NCI-H2081 (cell line): ENCODE measurements at regions not wholly inside any gene's neighbourhood (a gene's known extent, or its start where the extent isn't known, plus 50 kb on each side); places are given as distances from the start of the nearest gene placed in this dataset.
"Not testable (repeated sequence)": the region's sequence is repeated elsewhere in the genome, so short reads cannot be mapped to it uniquely, and the experiment has no call there.

Source experiments
- DNase-seq, 2 experiments: peaks; one replicate each; lab custom pipeline; 2025; lab: John Stamatoyannopoulos, UW

GRCh38 chr1:215287362-215287761 is 204.8 kb downstream of the KCNK2 start:
- DNase-seq, result peak in 1 of 2 experiments; percentile 7

- no peak for DNase-seq
These were observed 207.5 kb downstream of the KCNK2 start for GRCh38 chr1:215290018-215290417.

DNA sequence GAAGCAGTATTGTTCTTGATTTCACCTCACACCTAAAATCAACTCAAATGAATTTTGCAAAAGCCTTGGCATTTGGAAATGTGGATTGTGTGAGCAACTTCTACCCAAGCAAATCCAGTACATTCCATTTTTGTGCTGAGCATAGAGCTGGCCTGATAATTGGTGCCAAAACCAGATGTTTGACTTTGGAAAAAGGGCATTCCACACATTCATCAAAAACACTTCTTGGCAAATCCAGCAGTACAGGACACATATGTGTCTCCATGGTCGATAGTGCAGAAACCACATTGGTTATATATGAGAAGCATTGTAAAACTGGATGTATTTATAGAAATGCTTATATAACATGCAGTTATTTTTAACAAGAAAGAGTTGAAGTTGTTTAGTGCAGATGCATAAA is 210.4 kb downstream of the KCNK2 start:
- DNase-seq, result no peak

DNA sequence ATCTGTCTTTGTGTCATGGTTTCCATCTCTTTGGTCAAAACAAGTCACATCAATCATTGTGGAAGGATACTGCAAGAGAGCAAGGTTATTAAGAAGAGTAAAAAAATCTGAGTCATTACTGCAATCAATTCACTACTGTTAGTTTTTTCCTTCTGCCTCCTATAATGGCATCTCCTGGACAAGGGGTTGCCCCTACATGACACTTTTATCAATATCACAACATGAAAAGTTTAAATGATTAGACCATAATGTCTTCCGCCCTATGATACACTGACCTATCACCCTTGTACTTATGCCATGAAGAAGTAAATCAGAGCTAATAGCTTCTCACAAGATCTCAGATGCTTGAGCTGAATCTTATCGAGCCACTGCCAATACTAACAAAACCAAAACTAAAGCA is 223.9 kb downstream of the KCNK2 start:
- no peak for DNase-seq

- DNase-seq, result no peak
These were observed 239.3 kb downstream of the KCNK2 start for GRCh38 chr1:215321802-215322201.

DNA sequence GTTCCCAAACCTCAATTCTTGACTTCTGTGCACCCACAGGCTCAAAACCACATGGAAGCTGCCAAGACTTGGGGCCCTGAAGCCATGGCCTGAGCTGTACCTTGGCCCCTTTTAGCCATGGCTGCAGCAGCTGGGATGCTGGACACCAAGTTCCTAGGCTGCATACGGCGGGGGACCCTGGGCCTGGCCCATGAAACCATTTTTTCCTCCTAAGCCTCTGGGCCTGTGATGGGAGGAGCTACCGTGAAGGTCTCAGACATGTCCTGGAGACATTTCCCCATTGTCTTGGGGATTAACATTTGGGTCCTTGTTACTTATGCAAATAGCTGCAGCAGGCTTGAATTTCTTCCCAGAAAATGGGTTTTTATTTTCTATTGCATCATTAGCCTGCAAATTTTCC is 241.5 kb downstream of the KCNK2 start:
- DNase-seq, result not testable (repeated sequence)

DNA sequence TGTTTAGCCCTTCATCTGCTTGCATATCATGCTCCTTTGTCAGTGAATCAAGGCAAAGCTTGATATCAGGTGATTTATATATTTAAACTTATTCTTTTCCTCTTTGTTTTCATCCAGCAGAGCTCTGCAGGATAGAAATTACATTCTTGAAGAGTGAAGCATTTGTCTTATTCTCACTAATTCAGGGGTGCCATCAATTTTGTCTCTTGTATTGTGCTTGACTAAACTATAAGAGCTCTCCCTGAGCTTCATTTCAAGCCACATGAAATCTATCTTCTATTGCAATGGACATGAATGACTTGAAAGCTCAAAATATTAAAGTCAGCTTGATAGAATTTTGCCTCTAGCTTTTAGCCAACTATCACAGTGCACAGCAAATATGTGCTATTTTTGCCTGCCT is 236.7 kb upstream of the KCTD3 start:
- DNase-seq, result no peak

GRCh38 chr1:215344539-215344938 is 222.6 kb upstream of the KCTD3 start:
- no peak for DNase-seq

DNA sequence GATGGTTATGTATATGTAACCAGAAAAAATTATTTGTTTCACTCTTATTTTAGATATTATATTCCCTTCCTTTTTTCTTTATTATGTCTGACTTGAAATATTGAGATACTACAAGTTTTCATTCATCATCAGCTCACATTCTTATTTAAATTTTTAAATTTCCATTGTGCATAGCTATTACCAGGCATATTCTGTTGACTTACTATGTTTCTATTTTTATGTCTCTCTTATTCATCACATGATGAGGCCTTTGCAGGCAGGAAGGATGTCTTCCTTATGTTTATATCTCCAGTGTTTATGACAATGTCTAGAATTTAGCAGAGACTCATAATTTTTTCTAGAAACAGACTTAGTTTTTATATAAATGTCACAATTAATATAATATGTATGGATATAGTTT is 221.9 kb upstream of the KCTD3 start:
- DNase-seq, result no peak

DNA sequence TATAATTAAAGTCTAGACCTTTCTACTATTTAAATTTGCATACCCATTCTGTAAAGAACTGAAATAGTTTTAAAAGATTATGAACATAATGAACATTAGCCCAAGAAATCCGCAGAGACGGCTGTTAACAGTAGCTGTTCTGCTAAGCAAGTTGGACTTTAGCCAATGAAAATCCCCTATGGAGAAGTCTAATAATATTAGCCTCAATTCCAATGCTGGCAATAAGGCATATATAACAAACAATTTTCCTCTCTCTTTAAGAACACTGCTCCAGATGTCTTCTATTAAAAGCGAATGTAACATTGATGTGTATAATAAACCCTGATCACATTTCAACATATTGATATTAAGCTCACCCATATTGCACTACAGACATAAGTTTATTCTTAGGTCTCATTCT is 221.3 kb upstream of the KCTD3 start:
- DNase-seq, result no peak

- no peak for DNase-seq
These were observed 209.2 kb upstream of the KCTD3 start for GRCh38 chr1:215357901-215358300.

DNA sequence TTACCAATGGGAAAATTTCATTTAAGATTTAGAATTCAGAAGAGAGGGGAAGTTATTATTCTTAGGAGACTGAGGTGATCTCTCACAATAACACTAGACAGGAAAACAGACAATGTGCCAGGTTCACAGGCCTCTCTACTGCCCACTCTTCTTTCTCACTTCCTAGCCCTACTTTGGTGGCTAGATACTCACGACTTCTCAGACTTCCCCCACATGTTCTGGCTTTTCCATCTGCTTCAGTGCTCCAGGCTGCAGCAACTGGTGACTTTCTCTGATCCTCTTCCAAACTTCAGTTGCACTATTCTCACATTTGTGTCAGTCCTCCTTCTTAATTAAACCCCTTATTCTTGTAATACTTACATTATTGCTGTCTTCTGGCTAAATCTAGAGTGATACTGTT is 208.7 kb upstream of the KCTD3 start:
- no peak for DNase-seq

GRCh38 chr1:215360031-215360430 is 207.1 kb upstream of the KCTD3 start:
- no peak for DNase-seq

GRCh38 chr1:215360758-215361157 is 206.3 kb upstream of the KCTD3 start:
- no peak for DNase-seq

DNA sequence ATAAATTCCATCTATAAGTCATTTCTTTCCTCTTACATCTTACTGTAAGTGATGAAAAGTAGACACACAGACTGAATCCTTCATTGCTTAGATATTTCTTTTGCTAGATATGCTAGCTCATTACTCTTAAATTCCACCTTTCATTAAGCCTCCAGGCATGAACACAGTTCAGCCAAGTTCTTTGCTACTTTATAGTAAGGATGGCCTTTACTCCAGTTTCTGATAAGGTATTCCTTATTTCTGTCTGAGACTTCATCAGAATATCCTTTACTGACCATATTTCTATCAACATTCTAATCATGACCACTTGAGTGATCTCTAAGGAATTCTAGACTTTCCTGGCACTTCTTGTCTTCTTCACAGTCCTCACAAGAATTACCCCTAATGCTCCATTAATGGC is 191.7 kb upstream of the KCTD3 start:
- no peak for DNase-seq

- DNase-seq, result no peak
These were observed 190.4 kb upstream of the KCTD3 start for GRCh38 chr1:215376544-215377264.

- no peak for DNase-seq
These were observed 189.4 kb upstream of the KCTD3 start for GRCh38 chr1:215377746-215378145.

DNA sequence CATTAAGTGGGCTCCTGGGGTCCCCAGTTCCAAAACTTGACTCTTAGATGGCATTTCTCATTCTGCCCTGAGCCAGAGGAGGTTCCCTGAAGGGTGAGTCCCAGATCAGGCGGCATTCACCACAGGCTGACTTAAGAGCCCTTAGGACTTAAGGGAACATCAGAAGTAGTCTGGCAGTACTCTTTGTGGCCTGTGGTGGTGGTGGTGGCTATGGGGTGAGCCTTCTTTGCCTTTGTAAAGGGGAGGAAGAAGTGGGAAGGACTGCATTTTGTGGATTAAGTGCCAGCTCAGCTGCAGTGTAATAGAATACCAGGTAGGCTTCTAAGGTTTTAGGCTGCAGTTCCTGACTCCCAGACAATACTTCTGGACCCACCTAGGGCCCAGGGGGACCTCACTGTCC is 186.5 kb upstream of the KCTD3 start:
- no peak for DNase-seq

GRCh38 chr1:215393476-215393875 is 173.6 kb upstream of the KCTD3 start:
- DNase-seq, result no peak

DNA sequence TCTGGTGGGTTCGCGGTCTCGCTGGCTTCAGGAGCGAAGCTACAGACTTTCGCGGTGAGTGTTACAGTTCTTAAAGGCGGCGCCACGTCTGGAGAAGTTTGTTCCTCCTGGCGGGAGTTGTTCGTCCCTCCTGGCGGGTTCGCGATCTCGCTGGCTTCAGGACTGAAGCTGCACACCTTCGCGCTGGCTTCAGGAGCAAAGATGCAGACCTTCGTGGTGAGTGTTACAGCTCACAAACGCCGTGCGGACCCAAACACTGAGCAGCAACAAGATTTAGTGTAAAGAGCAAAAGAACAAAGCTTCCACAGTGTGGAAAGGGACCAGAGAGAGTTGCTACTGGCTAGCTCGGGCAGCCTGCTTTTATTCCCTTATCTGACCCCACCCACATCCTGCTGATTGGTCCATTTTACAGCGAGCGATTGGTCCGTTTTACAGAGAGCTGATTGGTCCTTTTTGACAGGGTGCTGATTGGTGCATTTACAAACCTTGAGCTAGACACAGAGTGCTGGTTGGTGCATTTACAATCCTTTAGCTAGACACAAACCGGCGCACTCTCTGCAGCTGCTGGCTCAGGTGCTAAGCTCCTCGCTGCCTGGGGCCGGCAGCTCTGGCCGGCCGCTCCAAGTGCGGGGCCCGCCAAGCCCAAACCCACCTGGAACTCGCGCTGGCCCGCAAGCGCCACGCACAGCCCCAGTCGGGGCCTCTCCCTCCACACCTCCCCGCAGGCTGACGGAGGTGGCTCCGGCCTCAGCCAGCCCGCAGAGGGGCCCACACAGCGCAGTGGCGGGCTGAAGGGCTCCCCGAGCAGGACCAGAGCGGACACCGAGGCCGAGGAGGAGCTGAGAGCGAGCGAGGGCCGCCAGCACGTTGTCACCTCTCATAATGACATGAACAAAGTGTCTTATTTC is 172.8 kb upstream of the KCTD3 start:
- DNase-seq, result no peak

- no peak for DNase-seq
These were observed 170.0 kb upstream of the KCTD3 start for GRCh38 chr1:215397106-215397505.

DNA sequence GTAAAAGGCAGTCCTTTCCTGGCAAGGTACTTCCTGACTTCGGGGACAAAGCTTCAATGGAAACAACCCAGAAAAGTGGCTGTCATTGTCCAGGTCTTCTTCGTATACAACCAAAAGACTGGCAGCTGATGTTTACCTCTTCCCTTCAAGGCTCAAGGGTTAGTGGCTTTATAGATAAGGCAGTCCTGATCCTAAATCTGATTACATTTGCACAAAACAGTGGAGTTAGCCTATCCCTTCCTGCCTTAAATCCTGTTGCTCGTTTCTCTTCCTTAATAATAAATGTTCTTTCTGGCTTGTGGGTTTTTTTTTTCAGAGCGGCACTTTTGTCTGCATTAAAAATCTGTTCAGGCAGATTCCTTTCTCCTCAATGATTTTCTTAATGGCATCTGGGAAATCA is 169.3 kb upstream of the KCTD3 start:
- DNase-seq, result no peak

DNA sequence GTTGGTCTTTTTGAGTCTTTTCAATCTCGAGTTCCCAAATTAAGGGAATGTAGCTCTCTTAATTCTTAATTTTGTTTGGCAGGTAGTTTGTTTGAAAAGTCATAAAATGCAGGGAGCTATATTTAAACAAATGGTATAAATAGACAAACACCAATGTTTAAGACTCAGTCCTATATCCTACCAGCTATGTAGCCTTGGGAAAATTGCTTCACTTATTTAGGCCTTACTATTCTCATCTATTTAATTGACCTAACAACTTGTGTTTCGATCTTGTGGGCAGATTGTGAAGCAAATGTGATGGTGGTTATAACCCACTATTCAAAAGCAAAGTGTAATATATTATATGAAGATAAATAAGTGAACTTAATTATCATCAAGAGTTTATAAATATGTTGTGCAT is 167.3 kb upstream of the KCTD3 start:
- DNase-seq, result no peak
